Body of pancreas (tissue), 4 donors: ENCODE measurements at regions not wholly inside any gene's neighbourhood (a gene's known extent, or its start where the extent isn't known, plus 50 kb on each side); places are given as distances from the start of the nearest gene placed in this dataset.

Source experiments
- POLR2A ChIP-seq, 3 donors: fragments of 450-650 bp; IDR thresholded peaks; one replicate each; pipeline ENCODE4 v1.6.1; 2016; ENCODE audit warnings: antibody characterized with exemption in 3 of 3, mild to moderate bottlenecking in 2 of 3
- TF ChIP-seq, protein P1 (sequence below), 7 experiments: fragments of 450-650 bp in 4 of 7; fragments of 200-600 bp in 3 of 7; sonication (generic) in 3 of 7; IDR thresholded peaks; one replicate each; pipeline ENCODE4 v1.5.1; 2016 to 2019; ENCODE audit warnings: antibody characterized with exemption in 7 of 7

DNA sequence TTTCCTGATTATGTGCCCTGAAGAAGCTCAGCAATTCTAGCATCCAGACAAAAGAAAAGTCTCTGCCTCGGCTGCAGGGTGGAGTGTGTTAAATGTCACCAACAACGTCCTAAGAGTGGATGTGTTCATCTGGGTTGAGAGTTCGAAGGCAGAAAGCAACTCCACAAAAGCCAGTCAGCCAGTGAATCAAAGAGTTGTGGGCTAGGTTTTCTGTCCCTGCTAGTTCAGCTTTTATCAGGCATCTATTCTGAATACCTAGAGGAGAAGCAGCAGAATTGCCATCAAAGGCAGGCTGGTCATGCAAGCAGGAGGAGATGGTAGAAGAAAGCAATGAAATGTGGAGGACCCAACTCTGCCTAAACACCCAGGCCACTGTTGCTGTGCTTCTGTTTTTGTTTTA is 205.2 kb downstream of the KLF6 start:
- TF ChIP-seq, protein P1, sequence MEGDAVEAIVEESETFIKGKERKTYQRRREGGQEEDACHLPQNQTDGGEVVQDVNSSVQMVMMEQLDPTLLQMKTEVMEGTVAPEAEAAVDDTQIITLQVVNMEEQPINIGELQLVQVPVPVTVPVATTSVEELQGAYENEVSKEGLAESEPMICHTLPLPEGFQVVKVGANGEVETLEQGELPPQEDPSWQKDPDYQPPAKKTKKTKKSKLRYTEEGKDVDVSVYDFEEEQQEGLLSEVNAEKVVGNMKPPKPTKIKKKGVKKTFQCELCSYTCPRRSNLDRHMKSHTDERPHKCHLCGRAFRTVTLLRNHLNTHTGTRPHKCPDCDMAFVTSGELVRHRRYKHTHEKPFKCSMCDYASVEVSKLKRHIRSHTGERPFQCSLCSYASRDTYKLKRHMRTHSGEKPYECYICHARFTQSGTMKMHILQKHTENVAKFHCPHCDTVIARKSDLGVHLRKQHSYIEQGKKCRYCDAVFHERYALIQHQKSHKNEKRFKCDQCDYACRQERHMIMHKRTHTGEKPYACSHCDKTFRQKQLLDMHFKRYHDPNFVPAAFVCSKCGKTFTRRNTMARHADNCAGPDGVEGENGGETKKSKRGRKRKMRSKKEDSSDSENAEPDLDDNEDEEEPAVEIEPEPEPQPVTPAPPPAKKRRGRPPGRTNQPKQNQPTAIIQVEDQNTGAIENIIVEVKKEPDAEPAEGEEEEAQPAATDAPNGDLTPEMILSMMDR (IDR thresholded peaks at IDR 0.05) = no peak
- no peak for TF ChIP-seq POLR2A (IDR thresholded peaks at IDR 0.05)
